ENCODE measurements at regions not wholly inside any gene's neighbourhood (a gene's known extent, or its start where the extent isn't known, plus 50 kb on each side); places are given as distances from the start of the nearest gene placed in this dataset.
"Not testable (repeated sequence)": the region's sequence is repeated elsewhere in the genome, so short reads cannot be mapped to it uniquely, and the experiment has no call there.

- DNase-seq (ENCODE audit: low read depth in 1 of 2, low spot score in 1 of 2) = no peak
These were observed 1769.7 kb downstream of the MRPL39 start for GRCh38 chr21:23837564-23837963.

GRCh38 chr21:23822760-23823159 lies 1784.5 kb downstream of the MRPL39 start:
- no peak for DNase-seq (ENCODE audit: low read depth in 1 of 2, low spot score in 1 of 2)

- no peak for DNase-seq (ENCODE audit: low read depth in 1 of 2, low spot score in 1 of 2)
These were observed 1789.9 kb downstream of the MRPL39 start for GRCh38 chr21:23817337-23817736.

- no peak for DNase-seq (ENCODE audit: low read depth in 1 of 2, low spot score in 1 of 2)
These were observed 1794.8 kb downstream of the MRPL39 start for GRCh38 chr21:23812485-23812884.

- DNase-seq (ENCODE audit: low read depth in 1 of 2, low spot score in 1 of 2) = no peak
These were observed 1795.5 kb downstream of the MRPL39 start for GRCh38 chr21:23811805-23812204.

GRCh38 chr21:23809573-23809972 lies 1797.7 kb downstream of the MRPL39 start:
- DNase-seq (ENCODE audit: low read depth in 1 of 2, low spot score in 1 of 2) = no peak

- DNase-seq (ENCODE audit: low read depth in 1 of 2, low spot score in 1 of 2) = not testable (repeated sequence)
These were observed 1800.2 kb downstream of the MRPL39 start for GRCh38 chr21:23806966-23807548.

- no peak for DNase-seq (ENCODE audit: low read depth in 1 of 2, low spot score in 1 of 2)
These were observed 1802.4 kb downstream of the MRPL39 start for GRCh38 chr21:23804866-23805265.

GRCh38 chr21:23801292-23801691 lies 1806.0 kb downstream of the MRPL39 start:
- DNase-seq (ENCODE audit: low read depth in 1 of 2, low spot score in 1 of 2) = no peak

- DNase-seq (ENCODE audit: low read depth in 1 of 2, low spot score in 1 of 2) = no peak
These were observed 1807.9 kb downstream of the MRPL39 start for GRCh38 chr21:23799376-23799775.

- DNase-seq (ENCODE audit: low read depth in 1 of 2, low spot score in 1 of 2) = no peak
These were observed 1815.0 kb downstream of the MRPL39 start for GRCh38 chr21:23792300-23792699.

GRCh38 chr21:23789864-23790263 lies 1817.4 kb downstream of the MRPL39 start:
- DNase-seq (ENCODE audit: low read depth in 1 of 2, low spot score in 1 of 2) = no peak

GRCh38 chr21:23780326-23780725 lies 1827.0 kb downstream of the MRPL39 start:
- no peak for DNase-seq (ENCODE audit: low read depth in 1 of 2, low spot score in 1 of 2)

GRCh38 chr21:23743821-23744220 lies 1863.5 kb downstream of the MRPL39 start:
- no peak for DNase-seq (ENCODE audit: low read depth in 1 of 2, low spot score in 1 of 2)

- DNase-seq (ENCODE audit: low read depth in 1 of 2, low spot score in 1 of 2) = no peak
These were observed 1866.8 kb downstream of the MRPL39 start for GRCh38 chr21:23740463-23740862.

- no peak for DNase-seq (ENCODE audit: low read depth in 1 of 2, low spot score in 1 of 2)
These were observed 1874.5 kb downstream of the MRPL39 start for GRCh38 chr21:23732776-23733175.

GRCh38 chr21:23729331-23729730 lies 1878.0 kb downstream of the MRPL39 start:
- no peak for DNase-seq (ENCODE audit: low read depth in 1 of 2, low spot score in 1 of 2)

- DNase-seq (ENCODE audit: low read depth in 1 of 2, low spot score in 1 of 2) = no peak
These were observed 1881.7 kb downstream of the MRPL39 start for GRCh38 chr21:23725576-23725975.

- no peak for DNase-seq (ENCODE audit: low read depth in 1 of 2, low spot score in 1 of 2)
These were observed 1888.6 kb downstream of the MRPL39 start for GRCh38 chr21:23718446-23719285.

- DNase-seq (ENCODE audit: low read depth in 1 of 2, low spot score in 1 of 2) = no peak
These were observed 1895.1 kb downstream of the MRPL39 start for GRCh38 chr21:23712166-23712565.

- no peak for DNase-seq (ENCODE audit: low read depth in 1 of 2, low spot score in 1 of 2)
These were observed 1900.8 kb downstream of the MRPL39 start for GRCh38 chr21:23706431-23706830.

- DNase-seq (ENCODE audit: low read depth in 1 of 2, low spot score in 1 of 2) = no peak
These were observed 1907.9 kb downstream of the MRPL39 start for GRCh38 chr21:23699402-23699801.

GRCh38 chr21:23698619-23699018 lies 1908.7 kb downstream of the MRPL39 start:
- DNase-seq (ENCODE audit: low read depth in 1 of 2, low spot score in 1 of 2) = no peak

All from activated T-helper 1 cell treated with anti-CD3 and anti-CD28 coated beads, Interleukin-2, amount 50 U/mL, for 16 hours (primary cell).